MV-4-11 (cell line): ENCODE measurements at regions not wholly inside any gene's neighbourhood (a gene's known extent, or its start where the extent isn't known, plus 50 kb on each side); places are given as distances from the start of the nearest gene placed in this dataset.
"Not testable (repeated sequence)": the region's sequence is repeated elsewhere in the genome, so short reads cannot be mapped to it uniquely, and the experiment has no call there.

ENCODE experiments used
- DNase-seq: peaks from one replicate; lab custom pipeline; 2025; lab: John Stamatoyannopoulos, UW

GRCh38 chr10:120204877-120205276, 252.2 kb upstream of the PLPP4 start:
- no peak for DNase-seq

- DNase-seq: no peak
Measured at GRCh38 chr10:120205368-120206018, 251.5 kb upstream of the PLPP4 start.

GRCh38 chr10:120208488-120208887, 248.5 kb upstream of the PLPP4 start:
- no peak for DNase-seq

GRCh38 chr10:120209124-120209762, 247.8 kb upstream of the PLPP4 start:
- no peak for DNase-seq

GRCh38 chr10:120212275-120212674, 244.8 kb upstream of the PLPP4 start:
- DNase-seq: no peak

GRCh38 chr10:120213283-120213682, 243.7 kb upstream of the PLPP4 start:
- not testable (repeated sequence) for DNase-seq

GRCh38 chr10:120217736-120218135, 239.3 kb upstream of the PLPP4 start:
- no peak for DNase-seq

GRCh38 chr10:120221873-120222485, 235.0 kb upstream of the PLPP4 start:
- DNase-seq: peak; percentile 42

GRCh38 chr10:120229641-120230040, 227.4 kb upstream of the PLPP4 start:
- DNase-seq: no peak

GRCh38 chr10:120239695-120240094, 217.3 kb upstream of the PLPP4 start:
- not testable (repeated sequence) for DNase-seq

GRCh38 chr10:120251821-120252442, 205.1 kb upstream of the PLPP4 start:
- no peak for DNase-seq

- no peak for DNase-seq
Measured at GRCh38 chr10:120253131-120253530, 203.9 kb upstream of the PLPP4 start.

GRCh38 chr10:120260456-120260855, 196.6 kb upstream of the PLPP4 start:
- DNase-seq: no peak

GRCh38 chr10:120262857-120263547, 194.0 kb upstream of the PLPP4 start:
- no peak for DNase-seq

GRCh38 chr10:120266022-120266421, 191.0 kb upstream of the PLPP4 start:
- no peak for DNase-seq

GRCh38 chr10:120270906-120271305, 186.1 kb upstream of the PLPP4 start:
- no peak for DNase-seq

GRCh38 chr10:120271696-120272095, 185.3 kb upstream of the PLPP4 start:
- DNase-seq: no peak

- DNase-seq: no peak
Measured at GRCh38 chr10:120272350-120272749, 184.7 kb upstream of the PLPP4 start.

GRCh38 chr10:120278069-120278468, 179.0 kb upstream of the PLPP4 start:
- no peak for DNase-seq

GRCh38 chr10:120279196-120279595, 177.8 kb upstream of the PLPP4 start:
- DNase-seq: no peak

- no peak for DNase-seq
Measured at GRCh38 chr10:120282421-120282820, 174.6 kb upstream of the PLPP4 start.

- no peak for DNase-seq
Measured at GRCh38 chr10:120282846-120283492, 174.1 kb upstream of the PLPP4 start.
